HPDE6-E6E7 (cell line): ENCODE measurements at regions not wholly inside any gene's neighbourhood (a gene's known extent, or its start where the extent isn't known, plus 50 kb on each side); places are given as distances from the start of the nearest gene placed in this dataset.

ENCODE experiments used
- DNase-seq: peaks from one replicate; pipeline ENCODE4 v3.0.0; 2011; ENCODE audit warnings: missing footprints; ENCODE audit errors: extremely low spot score

DNA sequence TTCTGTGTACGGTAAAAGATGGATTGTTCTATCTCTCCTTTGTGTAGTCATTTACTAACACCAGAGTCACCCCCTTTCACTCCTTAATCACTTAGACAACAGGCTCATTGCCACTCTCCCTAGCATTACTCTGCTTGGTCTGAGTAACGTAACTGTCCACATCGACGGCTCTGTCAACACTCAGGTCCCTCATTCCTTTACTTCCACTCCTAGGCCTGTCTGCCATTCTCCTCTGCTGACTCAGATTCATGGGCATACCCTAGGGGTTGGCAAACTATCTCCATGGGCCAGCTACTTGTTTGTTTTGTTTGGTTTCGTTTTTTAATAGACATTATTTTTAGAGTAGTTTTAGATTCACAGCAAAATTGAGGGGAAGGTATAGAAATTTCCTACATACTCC, 243.9 kb downstream of the NR4A2 start:
- DNase-seq: no peak

DNA sequence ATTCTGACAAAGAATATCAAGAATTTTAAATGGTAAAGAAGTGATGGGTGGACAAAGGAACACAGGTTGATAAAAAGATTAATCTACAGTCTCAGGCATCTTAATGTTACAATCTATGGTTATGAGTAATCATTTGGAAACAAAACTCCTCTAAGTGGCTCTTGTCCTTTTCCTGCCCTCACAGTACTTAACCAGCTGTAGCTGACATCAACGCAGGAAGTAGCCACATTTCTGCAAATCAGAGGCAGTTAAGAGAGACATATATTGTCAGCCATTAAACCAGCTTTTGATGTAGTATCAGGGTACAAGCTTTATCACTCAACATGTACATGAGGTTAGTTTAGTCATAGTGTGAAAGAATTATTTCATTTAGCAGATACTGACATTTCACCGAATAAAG, 244.6 kb downstream of the NR4A2 start:
- DNase-seq: no peak

DNA sequence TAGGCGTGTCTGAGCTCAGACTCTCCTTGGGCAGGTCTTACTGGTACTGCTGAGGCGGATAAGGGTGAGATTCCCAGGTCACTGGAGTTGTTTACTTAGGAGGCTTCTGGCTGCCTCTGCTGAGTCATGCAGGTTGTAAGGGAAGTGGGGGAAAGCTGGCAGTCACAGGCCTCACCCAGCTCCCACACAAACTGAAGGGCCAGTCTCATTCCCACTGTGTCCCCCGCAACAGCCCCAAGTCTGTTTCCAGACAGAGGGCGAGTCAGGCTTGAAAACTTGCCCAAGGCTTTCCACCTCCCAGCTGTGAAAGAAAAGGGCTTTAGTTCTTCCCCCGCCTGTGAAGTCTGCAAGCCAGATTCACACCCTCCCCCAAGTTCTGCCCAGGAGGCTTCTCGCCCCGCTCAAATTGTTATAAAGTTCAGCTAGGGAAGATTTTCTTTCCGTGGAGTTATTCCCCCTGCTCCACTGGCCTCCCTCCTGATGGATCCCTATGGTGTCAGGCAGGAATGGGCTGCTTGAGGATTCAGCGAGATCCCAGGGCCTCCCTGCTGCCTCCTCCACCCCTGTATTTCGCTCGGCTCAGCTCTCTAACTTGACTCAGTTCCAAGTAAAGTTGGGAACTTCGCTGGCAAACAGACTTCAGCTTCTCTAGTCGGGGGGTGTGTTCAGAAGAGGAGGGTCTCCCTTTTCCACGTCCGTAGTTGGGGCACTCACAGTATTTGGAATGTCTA, 248.6 kb downstream of the NR4A2 start:
- DNase-seq: no peak

DNA sequence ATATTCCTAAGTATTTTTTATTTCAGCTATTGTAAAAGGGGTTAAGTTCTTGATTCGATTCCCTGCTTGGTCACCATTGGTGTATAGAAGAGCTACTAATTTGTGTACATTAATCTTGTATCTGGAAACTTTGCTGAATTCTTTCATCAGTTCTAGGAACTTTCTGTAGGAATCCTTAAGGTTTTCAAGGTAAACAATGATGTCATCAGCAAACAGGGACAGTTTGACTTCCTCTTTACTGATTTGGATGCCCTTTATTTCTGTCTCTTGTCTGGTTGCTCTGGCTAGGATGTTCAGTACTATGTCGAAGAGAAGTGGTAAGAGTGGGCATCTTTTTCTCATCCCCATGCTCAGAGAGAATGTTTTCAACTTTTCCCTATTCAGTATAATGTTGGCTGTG, 252.7 kb downstream of the NR4A2 start:
- no peak for DNase-seq

DNA sequence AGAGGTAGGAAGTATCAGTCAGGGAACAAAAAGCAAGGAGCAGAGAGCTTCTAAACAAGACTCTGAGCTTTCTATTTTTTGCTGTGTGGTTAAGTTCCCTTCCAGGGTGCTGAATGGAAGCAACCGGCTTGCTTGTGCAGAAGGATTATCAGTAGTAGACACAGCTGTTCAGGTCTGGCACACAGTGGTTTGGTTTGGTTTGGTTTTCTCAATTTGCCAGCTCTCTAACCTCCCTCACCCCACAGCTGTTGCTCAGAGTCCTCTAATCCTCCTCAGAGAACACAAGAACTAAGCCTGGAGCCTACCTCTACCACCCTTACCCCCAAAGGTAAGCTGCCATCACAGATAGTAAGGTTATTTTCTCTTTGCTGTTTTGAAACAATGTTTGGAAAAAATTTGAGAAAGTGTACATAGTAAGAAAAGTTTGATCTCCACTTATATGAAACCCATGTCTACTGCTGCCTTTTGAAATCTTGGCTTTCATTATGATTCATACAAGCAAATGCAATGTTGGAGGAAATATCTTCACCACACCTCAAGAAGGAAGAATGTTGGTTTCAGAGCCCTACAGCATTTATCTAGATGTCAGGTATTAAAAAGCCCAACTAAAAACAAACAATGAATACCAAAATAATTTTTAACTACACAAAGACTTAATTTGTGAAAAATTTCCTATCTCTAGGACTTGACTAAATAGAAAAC, 255.3 kb downstream of the NR4A2 start:
- no peak for DNase-seq

DNA sequence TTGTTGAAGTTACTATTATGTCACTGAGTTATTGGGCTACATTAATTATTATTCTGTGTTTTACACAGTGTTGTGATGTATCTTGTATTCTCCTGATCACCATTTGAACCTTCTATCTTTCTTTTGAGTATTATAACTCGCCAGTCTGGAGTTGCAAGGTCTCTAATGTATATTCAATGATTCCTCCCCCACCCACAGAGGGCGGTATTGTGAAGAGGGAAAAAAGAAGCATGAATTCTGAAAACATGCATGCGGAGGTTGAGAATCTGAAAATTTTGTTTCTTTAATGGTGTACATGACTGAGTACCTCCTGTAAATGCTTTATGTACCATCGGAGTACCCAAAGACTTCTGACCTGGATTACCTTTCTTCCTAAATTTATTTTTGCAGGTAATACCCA, 266.6 kb downstream of the NR4A2 start:
- no peak for DNase-seq

DNA sequence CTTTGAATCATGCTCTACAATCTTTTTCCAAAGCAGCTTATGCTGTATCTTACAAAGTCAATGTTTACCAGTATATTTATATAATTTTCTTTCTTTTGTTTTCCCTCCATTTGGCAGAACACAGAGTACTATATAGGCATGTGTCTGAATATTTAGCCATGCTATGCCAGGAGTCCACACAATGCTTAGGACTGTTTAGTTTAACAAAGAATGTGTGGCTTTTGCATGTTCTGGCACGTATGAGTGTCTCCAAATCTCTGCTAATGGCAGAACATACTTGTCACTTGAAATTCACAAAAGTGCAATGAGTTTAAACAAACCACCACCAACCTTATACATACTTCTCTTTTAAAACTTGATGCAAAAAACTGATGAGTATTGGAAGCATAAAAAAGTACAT, 268.0 kb downstream of the NR4A2 start:
- DNase-seq: no peak

DNA sequence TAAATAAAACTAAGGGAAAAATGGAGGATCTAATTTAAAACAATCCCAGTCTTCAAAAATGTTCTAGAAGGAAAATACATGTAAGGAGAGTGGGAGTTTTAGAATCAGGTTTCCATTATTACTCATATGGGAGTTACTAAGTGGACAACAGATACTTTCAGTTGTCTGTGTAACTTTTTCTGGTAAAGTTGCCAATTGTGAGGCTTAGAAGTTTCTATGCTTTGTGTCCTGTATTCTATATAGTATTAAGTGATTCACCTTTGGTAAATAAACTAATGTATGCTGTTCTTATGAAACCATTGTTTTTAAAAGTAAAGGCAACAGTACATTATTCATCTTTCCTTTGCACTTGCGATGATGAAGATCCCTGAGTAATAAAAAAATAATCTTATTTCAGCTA, 274.9 kb downstream of the NR4A2 start:
- no peak for DNase-seq

DNA sequence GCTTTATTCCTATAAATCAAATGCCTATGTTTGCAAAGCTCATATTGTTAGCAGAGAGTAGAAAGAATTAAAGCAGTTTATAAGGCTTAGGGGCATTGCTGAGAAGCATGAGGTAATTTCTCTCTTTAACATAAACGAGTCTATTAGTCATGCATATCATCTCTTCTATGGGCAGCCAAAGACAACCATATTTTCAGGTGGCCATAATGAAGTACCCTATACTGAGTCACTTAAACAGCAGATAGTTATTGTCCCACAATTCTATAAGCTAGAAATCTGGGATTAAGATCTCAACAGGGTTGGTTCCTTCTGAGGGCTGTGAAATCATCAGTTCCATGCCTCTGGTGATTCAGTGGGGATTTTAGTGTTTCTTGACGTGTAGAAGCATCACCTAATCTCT, 277.5 kb downstream of the NR4A2 start:
- DNase-seq: no peak

DNA sequence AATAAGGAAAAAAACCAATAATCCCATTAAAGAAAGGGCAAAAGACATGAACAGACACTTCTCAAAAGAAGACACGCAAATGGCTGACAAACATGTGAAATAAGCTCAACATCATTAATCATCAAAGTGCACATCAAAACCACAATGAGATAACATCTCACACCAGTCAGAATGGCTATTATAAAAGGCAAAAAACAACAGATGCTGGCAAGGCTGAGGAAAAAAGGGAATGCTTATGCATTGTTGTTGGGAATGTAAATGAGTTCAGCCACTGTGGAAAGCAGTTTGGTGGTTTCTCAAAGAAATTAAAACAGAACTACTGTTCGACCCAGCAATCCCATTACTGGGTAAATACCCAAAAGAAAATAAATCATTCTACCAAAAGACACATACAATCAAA, 285.6 kb downstream of the NR4A2 start:
- no peak for DNase-seq

DNA sequence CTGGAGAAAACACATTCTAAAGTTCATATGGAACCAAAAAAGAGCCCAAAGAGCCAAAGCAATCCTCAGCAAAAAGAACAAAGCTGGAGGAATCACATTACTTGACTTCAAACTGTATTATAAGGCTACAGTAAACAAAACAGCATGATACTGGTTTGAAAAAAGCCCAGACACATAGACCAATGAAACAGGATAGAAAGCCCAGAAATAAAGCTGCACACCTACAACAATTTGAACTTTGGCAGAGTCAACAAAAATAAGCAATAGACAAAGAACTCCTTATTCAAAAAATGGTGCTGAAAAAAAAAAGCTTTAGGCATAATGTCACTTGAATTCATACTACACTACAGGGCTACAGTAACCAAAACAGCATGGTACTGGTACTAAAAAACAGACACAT, 289.6 kb downstream of the NR4A2 start:
- DNase-seq: no peak

DNA sequence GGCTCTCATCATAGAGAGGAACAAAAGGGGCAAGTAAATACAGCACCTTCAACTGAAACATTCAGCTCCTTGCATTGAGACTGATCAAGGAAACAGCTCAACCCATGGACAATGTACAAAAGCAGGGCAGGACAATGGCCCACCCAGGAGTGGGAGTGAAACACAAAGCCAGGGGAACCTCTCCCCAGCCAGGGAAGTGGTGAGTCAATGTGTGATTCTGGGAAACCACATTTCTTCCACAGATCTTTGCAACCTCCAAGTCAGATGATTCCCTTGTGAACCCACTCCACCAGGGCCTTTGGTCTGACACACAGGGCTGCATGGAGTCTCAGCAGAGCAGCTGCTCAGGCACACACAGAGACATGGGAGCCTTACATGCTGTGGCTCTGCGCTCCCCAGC, 294.5 kb downstream of the NR4A2 start:
- DNase-seq: no peak

DNA sequence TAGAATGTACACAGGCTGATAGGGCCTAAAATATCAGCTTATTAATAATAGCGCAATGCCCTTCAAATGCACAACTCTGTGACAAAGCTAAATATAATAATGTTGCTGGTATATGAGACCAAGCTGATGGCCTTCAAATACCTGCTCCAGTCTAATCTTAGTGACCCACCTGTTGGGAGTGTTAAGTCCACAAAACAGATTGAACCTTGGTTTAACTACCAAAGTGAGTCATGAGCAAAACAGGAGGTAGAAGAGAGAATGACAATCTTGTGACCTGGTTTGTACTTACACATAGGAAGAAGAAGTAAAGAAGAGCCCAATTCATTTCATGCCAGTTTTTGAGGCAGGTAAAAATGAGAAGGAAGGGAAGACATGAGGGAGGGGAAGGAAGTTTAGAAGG, 295.0 kb downstream of the NR4A2 start:
- no peak for DNase-seq

DNA sequence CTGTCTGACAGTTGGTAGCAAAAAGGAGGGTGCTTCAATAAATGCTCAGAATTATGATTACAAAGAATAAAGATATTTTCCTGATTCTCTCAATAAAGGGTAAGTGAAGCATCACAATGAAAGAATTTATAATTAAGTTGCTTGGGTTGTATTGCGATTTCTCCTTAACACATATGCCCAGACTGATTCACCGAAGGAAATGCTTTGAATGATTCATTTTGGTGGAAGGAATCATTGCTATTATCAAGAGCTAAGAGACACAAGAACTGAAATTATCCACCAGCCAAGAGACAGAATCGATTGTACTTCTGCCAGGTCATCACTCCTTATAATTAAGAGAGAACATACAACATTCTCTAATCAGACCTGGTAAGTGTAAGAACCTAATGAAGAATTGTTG, 301.4 kb downstream of the NR4A2 start:
- no peak for DNase-seq

DNA sequence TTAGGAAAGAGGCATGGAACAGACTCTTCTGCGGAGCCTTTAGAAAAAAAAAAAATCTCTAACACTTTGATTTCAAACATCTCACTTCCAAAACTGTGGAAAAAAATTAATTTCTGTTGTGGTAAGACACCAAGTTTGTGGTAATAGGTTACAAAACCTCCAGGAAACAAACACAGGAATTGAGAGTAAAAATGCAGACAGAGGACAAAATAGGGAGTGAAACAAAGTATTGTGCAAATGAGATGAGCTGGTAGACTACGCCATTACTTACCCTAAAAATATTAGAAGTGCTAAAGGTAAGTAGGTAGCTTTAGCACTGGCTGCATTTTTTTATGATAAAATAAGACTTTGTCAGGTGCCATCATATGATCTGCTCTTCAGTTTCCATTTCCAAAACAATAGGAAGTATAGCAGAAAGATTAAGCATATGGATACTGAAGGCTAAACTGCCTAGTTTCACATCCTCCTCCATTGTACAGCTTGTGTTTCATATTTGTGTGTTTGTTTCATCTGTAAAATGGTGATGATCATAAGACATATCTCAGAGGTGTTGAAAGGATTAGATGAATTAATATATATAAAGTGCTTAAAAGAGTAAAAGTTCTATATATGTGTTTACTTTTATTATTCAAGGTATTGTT, 309.2 kb downstream of the NR4A2 start:
- DNase-seq: no peak

DNA sequence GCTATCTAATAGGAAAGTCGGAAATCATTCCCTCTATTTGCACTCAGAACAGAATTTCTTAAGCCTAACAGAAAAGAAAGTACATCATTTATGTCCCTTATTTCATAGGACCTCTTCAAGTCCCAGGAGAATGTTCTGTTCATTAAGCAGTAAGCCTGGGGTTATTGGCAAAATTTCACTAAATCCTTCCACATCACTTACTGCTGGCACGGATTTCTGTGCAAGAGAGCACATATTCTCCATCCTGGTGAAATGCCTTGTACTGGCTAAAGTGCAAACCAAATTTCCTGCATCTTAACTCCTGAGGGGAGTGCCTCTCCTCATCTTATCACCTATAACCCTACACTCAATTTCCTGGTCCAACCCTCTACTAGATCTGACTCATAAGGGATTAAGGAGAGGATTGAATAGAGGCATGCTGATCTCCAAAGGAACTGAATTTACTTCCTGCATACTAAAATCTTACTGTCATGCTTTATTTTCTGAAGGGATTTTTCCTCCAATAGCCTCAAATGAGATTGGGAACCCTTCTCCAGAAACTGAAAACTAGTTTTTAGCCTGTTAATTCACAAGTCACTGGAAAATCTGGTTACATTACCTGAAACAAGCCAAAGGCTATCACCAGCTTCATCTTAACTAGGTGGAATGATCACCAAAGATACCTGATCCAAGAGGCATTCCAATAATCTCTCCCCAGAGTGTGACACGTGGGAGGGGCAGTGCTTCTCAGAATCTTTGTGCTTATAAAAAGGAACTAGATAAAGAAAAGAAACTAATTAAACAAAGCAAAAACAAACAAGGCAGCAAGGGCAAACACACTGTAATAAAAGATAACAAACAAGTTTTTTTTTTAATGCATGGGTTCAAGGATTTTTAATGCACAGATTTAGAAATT, 311.1 kb downstream of the NR4A2 start:
- peak; percentile 57 for DNase-seq

DNA sequence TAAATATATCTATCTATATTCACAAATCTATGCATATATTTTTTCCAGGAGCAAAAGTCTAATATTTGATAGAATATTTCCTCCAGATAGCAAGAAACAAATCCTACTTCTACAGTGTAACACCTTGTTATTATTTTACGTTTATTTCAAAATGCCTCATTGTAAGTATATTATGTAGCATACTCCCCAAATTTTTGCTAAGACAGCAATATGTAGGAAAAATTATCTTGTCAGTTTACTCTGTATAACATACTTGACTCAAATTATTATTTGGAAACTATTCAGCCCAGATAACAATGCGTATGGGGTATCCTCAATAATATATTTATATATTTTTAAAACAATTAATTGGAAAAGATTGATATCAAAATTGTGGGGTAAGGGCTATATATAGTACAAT, 313.2 kb downstream of the NR4A2 start:
- no peak for DNase-seq

DNA sequence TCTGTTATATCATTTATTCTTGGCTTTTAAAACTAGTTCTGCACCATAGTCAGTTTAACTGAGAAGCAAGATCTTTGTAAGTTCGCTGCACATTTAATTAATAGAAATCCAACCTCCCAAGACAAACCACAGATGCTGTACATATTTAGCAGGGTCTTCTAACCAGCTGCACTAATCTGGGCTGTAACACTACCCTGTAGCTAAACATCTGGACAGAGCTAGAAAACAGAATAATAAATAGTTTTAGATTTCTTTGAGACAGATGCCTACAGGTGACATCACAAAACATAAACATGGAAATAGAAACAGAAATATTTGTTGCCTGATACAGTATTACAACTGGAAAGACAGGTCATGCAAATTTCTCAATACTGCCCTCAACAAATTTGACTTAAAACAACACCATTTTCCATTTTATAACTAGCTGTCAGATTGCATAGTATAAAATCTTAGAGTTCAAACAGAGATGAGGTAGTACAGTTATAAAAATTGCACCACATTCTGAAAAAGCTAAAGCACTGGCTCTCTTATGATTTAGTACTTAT, 315.1 kb downstream of the NR4A2 start:
- DNase-seq: no peak

DNA sequence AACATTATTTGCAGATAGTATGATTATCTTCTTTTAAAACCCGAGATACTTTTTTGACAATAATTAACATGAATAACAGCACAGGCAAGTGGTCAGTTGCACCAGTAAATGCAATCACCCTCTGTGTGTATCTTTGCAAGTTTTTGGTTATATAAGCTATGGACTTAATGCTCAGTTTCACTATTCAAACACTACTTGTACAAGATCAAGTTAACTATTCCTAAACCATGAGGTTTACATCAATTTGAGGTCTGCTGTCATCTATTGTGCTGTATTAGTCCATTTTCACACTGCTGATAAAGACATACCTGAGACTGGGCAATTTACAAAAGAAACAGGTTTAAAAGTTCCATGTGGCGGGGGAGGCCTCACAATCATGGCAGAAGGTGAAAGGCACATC, 323.2 kb downstream of the NR4A2 start:
- DNase-seq: no peak

DNA sequence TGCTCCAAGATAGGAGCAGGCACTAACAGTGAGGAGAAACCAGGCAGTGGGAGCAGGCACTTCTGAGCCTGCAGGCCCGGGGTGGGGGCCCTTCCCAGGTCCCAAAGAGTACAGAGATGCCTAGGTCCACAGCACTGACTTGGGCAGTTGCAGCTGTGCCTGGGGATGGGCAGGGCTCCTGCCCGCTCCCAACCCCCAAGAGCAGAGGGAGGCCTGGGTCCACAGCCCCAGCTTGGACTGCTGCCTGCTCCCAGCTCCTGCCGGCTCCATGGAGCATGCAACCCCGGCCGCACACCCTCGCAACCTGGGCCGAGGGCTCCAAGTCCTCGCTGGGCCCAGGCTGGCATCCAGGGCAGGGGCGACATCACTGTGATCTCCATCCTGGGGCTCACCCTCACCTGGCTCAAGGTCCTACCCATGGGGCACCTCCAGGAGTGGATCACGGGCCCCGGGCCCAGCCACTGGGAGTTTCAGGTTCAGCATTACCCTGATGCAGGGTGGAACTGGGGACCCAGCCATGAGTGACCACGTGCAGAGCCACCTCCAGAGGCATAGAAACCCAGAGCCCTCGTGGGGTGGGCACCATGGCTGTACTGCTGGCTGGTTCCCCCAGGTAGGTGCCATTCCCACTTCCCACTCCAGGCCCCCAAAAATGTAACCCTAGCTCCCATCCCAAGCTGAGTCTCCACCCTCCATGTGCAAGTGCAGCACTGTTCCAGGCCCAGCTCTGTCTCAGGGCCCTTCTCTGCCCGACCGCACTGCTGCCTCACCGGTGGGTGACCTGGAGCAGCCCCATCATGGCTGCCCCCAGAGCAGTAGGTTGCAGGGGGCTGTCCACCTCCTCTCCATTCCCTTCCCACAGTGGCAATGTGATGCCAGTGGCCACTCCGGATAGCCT, 325.6 kb downstream of the NR4A2 start:
- no peak for DNase-seq
